Stimulated activated naive CD8-positive, alpha-beta T cell treated with anti-CD3 and anti-CD28 coated beads, Interleukin-15, Interleukin-2, amounts not matched to agents 100 ng/mL and 50 ng/mL, for 24 hours (primary cell): ENCODE measurements at regions not wholly inside any gene's neighbourhood (a gene's known extent, or its start where the extent isn't known, plus 50 kb on each side); places are given as distances from the start of the nearest gene placed in this dataset.

Experiments used
- H3K27ac Mint-ChIP-seq: one replicate; pipeline ENCODE4 v1.8.0; 2021; ENCODE audit warnings: mild to moderate bottlenecking, mixed read lengths
- H3K27me3 Mint-ChIP-seq: one replicate; pipeline ENCODE4 v1.8.0; 2021; ENCODE audit warnings: mixed read lengths
- H3K36me3 Mint-ChIP-seq: one replicate; pipeline ENCODE4 v1.8.0; 2021; ENCODE audit warnings: low read depth, mixed read lengths
- H3K4me1 Mint-ChIP-seq: one replicate; pipeline ENCODE4 v1.8.0; 2021; ENCODE audit warnings: low read depth, mixed read lengths
- H3K4me3 Mint-ChIP-seq: one replicate; pipeline ENCODE4 v1.8.0; 2021; ENCODE audit warnings: mild to moderate bottlenecking, mixed read lengths
- H3K9me3 Mint-ChIP-seq: one replicate; pipeline ENCODE4 v1.8.0; 2021; ENCODE audit warnings: mixed read lengths

DNA sequence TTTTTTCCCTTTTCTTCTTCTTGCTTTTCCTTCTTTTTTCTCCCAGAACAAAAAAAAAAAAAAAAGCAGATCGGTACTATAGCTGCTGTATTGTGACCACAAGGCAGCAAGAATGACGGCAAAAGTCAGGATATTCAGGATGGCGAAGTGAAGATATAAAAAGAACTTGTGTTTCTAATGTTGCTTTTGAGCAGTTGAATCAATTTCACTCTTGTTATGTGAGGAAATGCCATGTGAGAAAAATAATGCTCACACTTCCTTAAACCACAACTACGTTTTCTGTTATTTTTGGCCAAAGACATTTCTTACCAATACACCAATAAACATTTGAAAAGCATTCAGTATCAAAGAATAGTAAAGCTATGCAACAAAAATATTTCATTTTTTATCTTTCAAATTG is 510.5 kb downstream of the HACE1 start:
- Mint-ChIP-seq H3K36me3 (no peaks in the 10 kb centered on the region), H3K27me3 (no peaks in the 10 kb centered on the region), H3K27ac (no peak overlapping the region), H3K4me3 (no peak overlapping the region), H3K9me3 (peaks cover 5% of the 10 kb centered on the region), H3K4me1 (no peaks in the 10 kb centered on the region)

DNA sequence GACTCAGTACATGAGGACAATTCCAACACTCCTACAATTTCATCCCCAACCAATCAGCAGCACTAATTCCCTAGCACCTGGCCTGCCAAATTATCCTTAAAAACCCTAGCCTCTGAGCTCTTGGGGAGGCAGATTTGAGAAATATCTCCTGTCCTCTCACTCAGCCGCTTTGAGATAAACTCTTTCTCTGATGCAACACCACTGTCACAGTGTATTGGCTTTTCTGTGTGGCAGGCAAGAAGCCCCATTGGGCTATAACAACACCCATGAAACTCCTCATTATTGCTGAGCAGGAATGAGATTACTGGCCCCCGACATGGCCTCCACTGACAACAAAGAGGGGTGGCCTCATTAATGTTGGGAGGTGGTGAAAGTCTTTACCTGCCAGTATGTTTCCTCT is 515.5 kb downstream of the HACE1 start:
- Mint-ChIP-seq H3K27me3 (no peaks in the 10 kb centered on the region), H3K9me3 (peaks cover 5% of the 10 kb centered on the region), H3K4me3 (no peak overlapping the region), H3K4me1 (no peaks in the 10 kb centered on the region), H3K36me3 (no peaks in the 10 kb centered on the region), H3K27ac (no peak overlapping the region)

DNA sequence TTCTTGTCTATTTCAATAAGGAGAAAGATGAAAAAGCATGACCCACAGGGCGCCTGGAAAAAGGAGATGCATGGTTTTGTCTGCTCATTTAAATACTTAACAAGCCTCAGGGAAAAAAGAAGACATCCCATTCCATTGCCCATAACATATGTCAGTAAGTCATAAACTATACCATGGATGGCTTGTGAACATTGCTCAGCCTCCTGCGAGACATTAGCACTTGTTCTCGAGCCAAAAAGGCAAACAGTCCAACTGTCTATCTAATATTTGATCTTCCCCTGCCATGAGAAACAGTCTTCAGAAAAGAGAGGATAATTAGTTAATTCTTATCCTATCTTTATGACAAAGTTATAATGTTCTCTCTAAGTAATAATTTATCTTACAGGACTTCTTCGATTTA is 527.4 kb downstream of the HACE1 start:
- Mint-ChIP-seq H3K27ac (no peak overlapping the region), H3K4me3 (no peak overlapping the region), H3K36me3 (no peaks in the 10 kb centered on the region), H3K4me1 (no peaks in the 10 kb centered on the region), H3K27me3 (no peaks in the 10 kb centered on the region), H3K9me3 (no peaks in the 10 kb centered on the region)

DNA sequence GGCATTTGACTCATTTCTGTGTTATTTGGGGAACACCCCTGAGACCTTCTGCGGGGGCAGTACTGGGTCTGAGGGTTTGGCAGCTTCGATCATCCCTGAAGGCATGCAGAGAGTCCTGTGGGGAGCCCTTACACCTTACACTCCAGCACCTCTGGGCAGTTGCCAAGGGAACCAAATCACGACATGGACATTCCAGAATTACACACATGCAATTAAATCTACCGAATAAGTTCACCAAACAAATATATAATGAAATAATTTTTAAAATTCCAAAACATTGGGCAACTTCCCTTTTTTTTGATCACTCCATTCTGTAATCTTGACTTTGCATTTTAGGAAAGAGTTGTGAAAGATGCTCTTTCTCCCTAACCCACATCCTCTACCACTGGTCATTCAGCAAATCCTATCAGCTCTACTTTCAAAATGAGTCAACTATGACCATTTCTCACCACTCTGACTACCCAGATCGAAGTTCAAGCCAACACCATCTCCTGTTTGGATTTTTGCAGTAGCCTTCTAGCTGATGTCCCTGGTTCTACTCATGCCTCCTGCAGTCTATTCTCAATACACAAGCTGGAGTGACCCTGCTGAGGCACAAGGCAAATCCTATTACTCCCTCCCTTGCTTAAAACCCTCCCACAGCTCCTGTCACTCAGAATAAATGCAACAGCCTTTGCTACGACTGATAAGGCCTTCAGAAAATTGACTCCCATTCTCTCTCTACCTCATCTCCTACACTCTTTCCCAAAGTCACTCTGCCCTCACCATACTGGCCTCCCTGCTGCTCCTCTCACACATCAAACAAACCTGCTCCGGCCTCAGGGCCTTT is 533.3 kb downstream of the HACE1 start:
- Mint-ChIP-seq H3K9me3 (no peaks in the 10 kb centered on the region), H3K4me3 (no peak overlapping the region), H3K4me1 (no peaks in the 10 kb centered on the region), H3K36me3 (no peaks in the 10 kb centered on the region), H3K27me3 (no peaks in the 10 kb centered on the region), H3K27ac (no peak overlapping the region)

DNA sequence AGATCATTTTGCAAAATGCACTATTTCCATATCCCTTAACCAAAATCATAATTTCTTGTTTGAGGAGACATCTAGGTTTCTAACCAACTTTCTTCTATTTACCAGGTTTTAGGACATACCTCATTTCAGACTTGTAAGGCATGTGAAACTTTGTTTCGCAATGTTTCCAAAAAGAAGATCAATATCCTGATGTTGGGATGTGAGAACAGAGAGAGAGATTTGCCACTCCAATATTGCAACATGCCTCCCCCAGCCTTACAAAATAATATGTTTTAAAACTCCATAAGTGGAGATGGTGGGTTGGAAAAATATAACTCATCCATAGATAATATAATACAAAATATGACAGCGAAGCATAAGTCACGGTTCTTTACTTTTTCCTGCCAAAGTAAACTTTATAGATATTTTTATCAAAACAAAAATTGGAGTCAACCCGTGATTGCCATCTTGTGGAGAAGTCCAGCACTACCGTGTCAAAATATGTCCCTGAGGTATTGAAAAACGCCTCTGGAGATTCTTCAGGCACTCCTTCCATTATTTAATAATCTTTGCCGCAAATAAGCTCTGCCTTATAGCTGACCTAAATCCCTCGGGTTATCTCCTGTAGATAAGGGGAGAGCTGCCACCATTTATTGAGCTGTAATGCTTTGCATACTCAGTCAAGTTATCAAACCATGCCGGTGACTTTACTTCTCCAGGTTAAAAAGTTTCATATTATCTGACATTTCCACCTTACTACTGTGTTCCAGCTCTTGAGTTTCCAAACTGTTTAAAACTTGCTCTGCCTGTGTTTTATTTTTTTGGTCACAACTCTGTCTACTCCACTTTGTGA is 534.2 kb downstream of the HACE1 start:
- H3K4me3 Mint-ChIP-seq: no peak overlapping the region
- H3K4me1 Mint-ChIP-seq: no peaks in the 10 kb centered on the region
- H3K27ac Mint-ChIP-seq: no peak overlapping the region
- no peaks in the 10 kb centered on the region for H3K9me3 Mint-ChIP-seq
- H3K36me3 Mint-ChIP-seq: no peaks in the 10 kb centered on the region
- H3K27me3 Mint-ChIP-seq: no peaks in the 10 kb centered on the region

DNA sequence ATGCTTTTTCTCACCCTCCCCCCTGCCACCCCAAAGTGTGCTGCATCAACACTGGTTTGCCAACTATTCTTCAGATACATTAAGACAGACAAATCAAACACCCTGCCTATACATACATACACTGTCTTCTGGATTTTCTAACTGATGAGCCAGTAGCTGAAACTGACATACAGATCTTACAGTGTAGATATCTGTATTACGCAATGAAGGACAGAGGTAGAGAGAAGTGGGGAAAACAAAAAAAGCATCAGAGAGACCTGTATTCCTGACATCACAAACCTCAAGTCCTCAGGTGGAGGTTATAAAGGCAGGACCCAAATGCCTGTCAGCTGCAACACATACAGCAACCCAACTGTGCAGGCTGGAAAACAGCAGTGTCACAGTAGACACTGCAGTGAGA is 535.4 kb downstream of the HACE1 start:
- Mint-ChIP-seq H3K4me3 (no peak overlapping the region), H3K36me3 (no peaks in the 10 kb centered on the region), H3K4me1 (no peaks in the 10 kb centered on the region), H3K9me3 (no peaks in the 10 kb centered on the region), H3K27ac (no peak overlapping the region), H3K27me3 (no peaks in the 10 kb centered on the region)

DNA sequence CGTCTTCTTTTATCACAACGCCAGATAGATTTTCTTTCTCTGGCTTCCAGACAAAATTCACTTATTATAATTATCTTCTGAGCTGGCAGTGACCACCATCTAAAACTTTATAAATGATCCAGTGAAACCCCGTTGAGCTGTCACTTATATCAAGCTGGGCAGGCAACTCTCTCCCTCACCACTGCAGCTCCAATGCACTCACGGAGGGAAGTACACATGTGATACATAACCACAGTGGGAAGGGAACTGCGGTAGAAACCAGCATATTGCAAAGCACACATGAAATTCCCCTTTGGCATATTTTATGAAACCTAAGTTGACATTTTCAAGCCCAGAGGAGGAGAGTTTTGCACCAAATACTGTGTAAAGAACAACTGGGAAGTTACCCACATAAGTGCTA is 536.9 kb downstream of the HACE1 start:
- H3K27me3 Mint-ChIP-seq: no peaks in the 10 kb centered on the region
- H3K36me3 Mint-ChIP-seq: no peaks in the 10 kb centered on the region
- H3K9me3 Mint-ChIP-seq: no peaks in the 10 kb centered on the region
- no peak overlapping the region for H3K27ac Mint-ChIP-seq
- no peak overlapping the region for H3K4me3 Mint-ChIP-seq
- H3K4me1 Mint-ChIP-seq: no peaks in the 10 kb centered on the region

DNA sequence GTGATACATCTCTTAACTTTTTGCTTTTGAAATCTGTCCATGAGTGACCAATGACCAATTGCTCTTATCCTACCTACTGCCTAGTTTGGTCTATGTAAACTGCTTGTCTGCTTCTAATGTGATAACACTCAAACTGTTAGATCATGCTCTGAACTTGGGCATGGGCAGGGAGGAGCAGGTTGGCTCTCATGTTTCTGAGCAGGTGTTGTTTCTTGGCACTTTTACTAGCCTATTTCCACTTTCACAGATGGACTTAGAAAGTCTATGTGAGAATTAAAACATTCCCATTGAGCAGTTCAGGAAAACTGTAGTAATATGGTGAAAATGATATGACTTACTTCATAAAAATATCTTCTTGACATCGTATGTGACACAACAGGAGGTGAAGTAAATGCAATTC is 538.4 kb downstream of the HACE1 start:
- no peaks in the 10 kb centered on the region for H3K36me3 Mint-ChIP-seq
- no peak overlapping the region for H3K27ac Mint-ChIP-seq
- no peaks in the 10 kb centered on the region for H3K9me3 Mint-ChIP-seq
- no peak overlapping the region for H3K4me3 Mint-ChIP-seq
- no peaks in the 10 kb centered on the region for H3K27me3 Mint-ChIP-seq
- H3K4me1 Mint-ChIP-seq: no peaks in the 10 kb centered on the region

DNA sequence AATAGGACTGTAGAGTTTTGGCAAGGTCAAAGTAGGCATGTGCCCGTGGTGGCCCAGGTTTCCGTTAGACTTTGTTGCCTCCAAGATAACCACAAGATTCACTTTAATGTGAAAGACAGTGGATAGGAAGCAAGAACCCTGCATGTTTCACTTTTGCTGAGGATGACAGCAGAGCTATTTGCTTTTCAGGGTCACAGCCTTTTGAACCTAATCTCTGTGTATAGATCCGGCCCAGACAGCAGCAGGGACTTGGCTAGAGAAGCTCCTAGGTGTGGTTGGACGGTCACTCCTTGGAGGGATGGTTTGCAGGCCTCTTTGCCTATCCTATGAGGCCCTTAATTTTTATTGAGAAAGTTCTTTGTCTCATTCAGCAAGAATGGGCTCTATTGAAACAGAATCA is 538.8 kb downstream of the HACE1 start:
- H3K27me3 Mint-ChIP-seq: no peaks in the 10 kb centered on the region
- H3K4me1 Mint-ChIP-seq: no peaks in the 10 kb centered on the region
- H3K9me3 Mint-ChIP-seq: no peaks in the 10 kb centered on the region
- no peak overlapping the region for H3K27ac Mint-ChIP-seq
- H3K4me3 Mint-ChIP-seq: no peak overlapping the region
- H3K36me3 Mint-ChIP-seq: no peaks in the 10 kb centered on the region

DNA sequence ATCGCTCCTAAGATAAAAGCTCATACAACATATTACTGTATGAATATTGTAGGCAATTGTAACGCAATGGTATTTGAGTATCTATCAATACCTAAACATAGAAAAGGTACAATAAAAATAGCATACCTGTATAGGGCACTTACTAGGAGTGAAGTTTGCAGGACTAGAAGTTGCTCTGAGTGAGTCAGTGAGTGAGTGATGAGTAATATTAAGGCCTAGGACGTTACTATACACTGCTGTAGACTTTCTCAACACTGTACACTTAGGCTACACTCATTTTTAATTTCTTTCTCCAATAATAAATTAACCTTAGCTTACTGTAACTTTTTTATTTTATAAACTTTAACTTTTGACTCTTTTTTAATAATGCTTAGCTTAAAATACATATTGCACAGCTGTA is 546.9 kb downstream of the HACE1 start:
- H3K27ac Mint-ChIP-seq: no peak overlapping the region
- H3K4me3 Mint-ChIP-seq: no peak overlapping the region
- no peaks in the 10 kb centered on the region for H3K36me3 Mint-ChIP-seq
- H3K27me3 Mint-ChIP-seq: no peaks in the 10 kb centered on the region
- no peaks in the 10 kb centered on the region for H3K4me1 Mint-ChIP-seq
- no peaks in the 10 kb centered on the region for H3K9me3 Mint-ChIP-seq

DNA sequence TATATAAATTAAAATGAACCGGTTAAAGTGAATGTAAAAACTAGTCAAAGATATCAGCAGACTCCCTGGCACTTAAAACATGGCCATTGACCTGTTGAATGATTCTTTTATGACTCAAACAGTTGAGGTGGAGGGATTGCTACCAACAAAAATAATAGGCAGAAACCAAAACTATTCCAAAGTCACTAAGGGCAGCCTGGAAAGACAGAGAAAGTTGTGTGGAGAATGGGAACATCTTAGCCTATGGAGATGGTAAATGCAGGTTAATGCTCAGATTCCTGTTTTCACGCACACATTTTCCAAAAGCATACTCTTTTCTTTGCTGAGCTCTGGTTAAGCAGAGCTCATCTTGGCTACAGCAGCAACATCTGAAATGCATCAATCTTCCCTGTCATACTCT is 553.5 kb downstream of the HACE1 start:
- no peak overlapping the region for H3K4me3 Mint-ChIP-seq
- H3K27ac Mint-ChIP-seq: no peak overlapping the region
- no peaks in the 10 kb centered on the region for H3K4me1 Mint-ChIP-seq
- H3K9me3 Mint-ChIP-seq: peaks cover 3% of the 10 kb centered on the region
- H3K27me3 Mint-ChIP-seq: no peaks in the 10 kb centered on the region
- H3K36me3 Mint-ChIP-seq: no peaks in the 10 kb centered on the region

DNA sequence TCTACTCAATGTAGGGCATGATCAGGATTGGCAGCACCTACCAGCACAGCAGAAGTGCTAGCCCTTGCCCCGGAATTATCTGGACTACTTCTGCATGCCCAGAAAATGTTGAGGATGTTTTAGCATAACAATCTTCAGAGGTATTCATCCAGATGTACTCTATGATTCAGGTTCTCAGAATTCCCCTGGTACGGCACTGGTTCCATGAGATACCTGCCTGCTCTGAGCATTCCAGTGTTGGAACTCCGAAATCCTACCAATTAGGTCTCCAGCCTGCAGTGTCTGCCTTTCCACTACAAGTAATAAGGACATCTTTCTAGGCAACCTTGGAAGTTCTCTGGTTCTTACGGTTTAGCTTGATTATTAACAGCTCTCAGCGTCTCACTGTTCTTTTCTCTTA is 554.5 kb downstream of the HACE1 start:
- no peak overlapping the region for H3K4me3 Mint-ChIP-seq
- no peaks in the 10 kb centered on the region for H3K4me1 Mint-ChIP-seq
- peaks cover 3% of the 10 kb centered on the region for H3K9me3 Mint-ChIP-seq
- H3K27me3 Mint-ChIP-seq: no peaks in the 10 kb centered on the region
- H3K36me3 Mint-ChIP-seq: no peaks in the 10 kb centered on the region
- H3K27ac Mint-ChIP-seq: no peak overlapping the region

DNA sequence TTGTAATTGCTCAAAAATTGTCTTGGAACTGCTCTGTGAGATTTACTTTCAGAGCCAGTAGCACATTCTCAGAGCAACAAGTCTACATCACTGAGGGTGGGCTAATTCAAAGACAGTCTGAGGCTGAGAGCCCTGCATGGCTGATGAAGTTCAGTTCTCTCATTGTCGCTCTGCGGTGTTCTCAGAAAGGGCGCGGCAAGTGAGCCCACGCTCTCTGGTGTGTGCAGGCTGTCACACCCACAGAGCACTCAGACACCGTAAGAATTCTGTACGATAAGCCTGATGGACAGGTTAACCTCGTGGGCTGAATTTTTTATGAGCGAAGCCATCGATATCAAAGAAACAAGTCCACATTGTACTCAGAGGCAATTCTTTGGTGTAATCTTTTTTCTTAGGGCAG is 557.8 kb downstream of the HACE1 start:
- Mint-ChIP-seq H3K27ac (no peak overlapping the region), H3K4me1 (no peaks in the 10 kb centered on the region), H3K27me3 (no peaks in the 10 kb centered on the region), H3K9me3 (peaks cover 3% of the 10 kb centered on the region), H3K36me3 (no peaks in the 10 kb centered on the region), H3K4me3 (no peak overlapping the region)

DNA sequence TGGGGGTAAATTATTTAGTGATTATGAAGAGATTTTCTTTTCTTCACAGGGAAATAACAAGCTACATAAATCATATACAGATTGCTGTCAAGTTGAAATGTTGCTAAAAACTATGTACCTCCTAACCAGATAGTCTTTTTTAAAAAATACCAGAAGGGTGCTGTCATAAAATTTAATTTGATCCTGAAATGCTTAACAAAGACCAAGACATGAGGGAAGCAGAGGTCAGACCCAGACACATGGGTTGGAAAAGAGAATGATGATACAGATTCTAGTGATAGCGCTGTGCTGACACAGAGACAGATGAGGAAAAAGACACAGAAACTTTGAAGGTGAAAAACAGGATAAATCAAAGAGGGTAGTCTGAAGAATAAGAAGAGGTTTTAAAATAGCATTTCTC is 573.1 kb downstream of the HACE1 start:
- no peaks in the 10 kb centered on the region for H3K4me1 Mint-ChIP-seq
- no peaks in the 10 kb centered on the region for H3K36me3 Mint-ChIP-seq
- H3K27me3 Mint-ChIP-seq: no peaks in the 10 kb centered on the region
- H3K27ac Mint-ChIP-seq: no peak overlapping the region
- H3K9me3 Mint-ChIP-seq: no peaks in the 10 kb centered on the region
- no peak overlapping the region for H3K4me3 Mint-ChIP-seq

DNA sequence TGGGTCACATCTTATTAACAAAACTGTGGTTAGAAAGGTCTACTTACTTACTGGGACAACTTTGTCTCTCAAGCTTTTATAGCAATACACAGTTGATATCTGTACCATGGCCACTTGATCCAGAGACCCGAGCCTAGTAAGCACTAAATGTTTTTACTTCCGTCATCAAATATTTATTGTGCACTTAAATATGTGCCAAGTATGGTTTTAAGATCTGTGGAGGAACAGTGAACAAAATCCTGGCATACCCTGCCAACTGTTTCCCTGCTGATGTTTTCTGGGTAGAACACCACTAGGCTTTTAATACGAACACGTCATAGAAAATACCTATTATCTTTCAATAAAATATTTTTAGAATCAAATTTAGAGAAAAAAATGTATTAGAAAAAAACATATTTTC is 574.8 kb downstream of the HACE1 start:
- no peak overlapping the region for H3K4me3 Mint-ChIP-seq
- no peaks in the 10 kb centered on the region for H3K4me1 Mint-ChIP-seq
- no peaks in the 10 kb centered on the region for H3K27me3 Mint-ChIP-seq

More for the DNA sequence above, 574.8 kb downstream of the HACE1 start:
- Mint-ChIP-seq H3K27ac (no peak overlapping the region), H3K36me3 (no peaks in the 10 kb centered on the region), H3K9me3 (peaks cover under 1% of the 10 kb centered on the region)
